GM12865 (cell line): ENCODE measurements at regions not wholly inside any gene's neighbourhood (a gene's known extent, or its start where the extent isn't known, plus 50 kb on each side); places are given as distances from the start of the nearest gene placed in this dataset.
"Not testable (repeated sequence)": the region's sequence is repeated elsewhere in the genome, so short reads cannot be mapped to it uniquely, and the experiment has no call there.

ENCODE experiments used
- DNase-seq: peaks from one replicate; pipeline ENCODE4 v3.0.0; 2010; ENCODE audit warnings: low read depth
- H3K4me3 ChIP-seq: 2 replicates; pipeline ENCODE4 v1.5.1; 2011; ENCODE audit warnings: mild to moderate bottlenecking, low read depth, low read length, control low read depth
- TF ChIP-seq, protein P1 (sequence below): IDR thresholded peaks from 2 replicates; pipeline ENCODE4 v1.5.1; 2011; ENCODE audit warnings: low read length, control low read depth, low read depth, inconsistent platforms; ENCODE audit not compliant: insufficient read depth; ENCODE audit errors: missing control alignments

DNA sequence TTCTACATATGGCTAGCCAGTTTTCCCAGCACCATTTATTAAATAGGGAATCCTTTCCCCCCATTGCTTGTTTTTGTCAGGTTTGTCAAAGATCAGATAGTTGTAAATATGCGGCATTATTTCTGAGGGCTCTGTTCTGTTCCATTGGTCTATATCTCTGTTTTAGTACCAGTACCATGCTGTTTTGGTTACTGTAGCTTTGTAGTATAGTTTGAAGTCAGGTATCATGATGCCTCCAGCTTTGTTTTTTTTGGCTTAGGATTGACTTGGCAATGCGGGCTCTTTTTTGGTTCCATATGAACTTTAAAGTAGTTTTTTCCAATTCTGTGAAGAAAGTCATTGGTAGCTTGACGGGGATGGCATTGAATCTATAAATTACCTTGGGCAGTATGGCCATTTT lies 60.0 kb upstream of the GPC3 start:
- H3K4me3 ChIP-seq, DNase-seq: not testable (repeated sequence)

GRCh38 chrX:134067107-134067506 lies 81.7 kb upstream of the GPC3 start:
- not testable (repeated sequence) for DNase-seq, H3K4me3 ChIP-seq

GRCh38 chrX:134071899-134072298 lies 86.5 kb upstream of the GPC3 start:
- not testable (repeated sequence) for H3K4me3 ChIP-seq, DNase-seq

GRCh38 chrX:134073341-134073740 lies 87.9 kb upstream of the GPC3 start:
- no peak overlapping the region for H3K4me3 ChIP-seq
- DNase-seq, result no peak
- TF ChIP-seq, protein P1, sequence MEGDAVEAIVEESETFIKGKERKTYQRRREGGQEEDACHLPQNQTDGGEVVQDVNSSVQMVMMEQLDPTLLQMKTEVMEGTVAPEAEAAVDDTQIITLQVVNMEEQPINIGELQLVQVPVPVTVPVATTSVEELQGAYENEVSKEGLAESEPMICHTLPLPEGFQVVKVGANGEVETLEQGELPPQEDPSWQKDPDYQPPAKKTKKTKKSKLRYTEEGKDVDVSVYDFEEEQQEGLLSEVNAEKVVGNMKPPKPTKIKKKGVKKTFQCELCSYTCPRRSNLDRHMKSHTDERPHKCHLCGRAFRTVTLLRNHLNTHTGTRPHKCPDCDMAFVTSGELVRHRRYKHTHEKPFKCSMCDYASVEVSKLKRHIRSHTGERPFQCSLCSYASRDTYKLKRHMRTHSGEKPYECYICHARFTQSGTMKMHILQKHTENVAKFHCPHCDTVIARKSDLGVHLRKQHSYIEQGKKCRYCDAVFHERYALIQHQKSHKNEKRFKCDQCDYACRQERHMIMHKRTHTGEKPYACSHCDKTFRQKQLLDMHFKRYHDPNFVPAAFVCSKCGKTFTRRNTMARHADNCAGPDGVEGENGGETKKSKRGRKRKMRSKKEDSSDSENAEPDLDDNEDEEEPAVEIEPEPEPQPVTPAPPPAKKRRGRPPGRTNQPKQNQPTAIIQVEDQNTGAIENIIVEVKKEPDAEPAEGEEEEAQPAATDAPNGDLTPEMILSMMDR, result no peak

- no peak for DNase-seq
- H3K4me3 ChIP-seq, result no peak overlapping the region
- TF ChIP-seq, protein P1, result no peak
Measured at GRCh38 chrX:134074151-134074550, 88.8 kb upstream of the GPC3 start.

DNA sequence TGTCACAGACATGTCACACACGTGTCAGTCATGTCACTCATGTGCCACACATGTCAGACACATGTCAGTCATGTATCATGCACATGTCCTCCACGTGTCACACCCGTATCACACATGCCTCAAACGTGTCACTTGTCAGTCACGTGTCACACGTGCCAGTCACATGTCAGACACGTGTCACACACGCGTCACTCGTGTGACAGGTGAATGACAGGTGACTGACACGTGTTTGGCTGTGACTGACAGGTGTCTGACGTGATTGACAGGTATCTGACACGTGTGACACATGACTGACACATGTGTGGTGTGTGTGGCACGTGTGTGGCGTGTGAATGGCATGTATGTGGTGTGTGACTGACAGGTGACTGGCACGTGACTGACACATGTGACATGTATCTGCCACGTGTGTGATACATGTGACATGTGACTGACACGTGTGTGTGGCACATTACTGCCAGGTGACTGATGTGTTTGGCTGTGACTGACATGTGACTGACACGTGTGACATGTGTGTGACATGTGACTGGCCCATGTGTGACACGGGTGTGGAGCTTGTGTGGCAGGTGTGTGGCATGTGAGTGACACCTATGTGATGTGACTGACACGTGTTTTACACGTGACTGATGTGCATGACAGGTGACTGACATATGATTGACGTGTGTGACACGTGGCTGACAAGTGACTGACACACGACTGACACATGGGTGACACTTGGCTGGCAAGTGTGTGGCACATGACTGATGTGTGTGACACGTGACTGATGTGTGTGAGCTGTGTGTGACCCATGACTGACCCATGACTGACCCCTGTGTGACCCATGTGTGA lies 90.7 kb upstream of the GPC3 start:
- no peak for DNase-seq
- TF ChIP-seq, protein P1, result no peak
- H3K4me3 ChIP-seq, result no peak overlapping the region

GRCh38 chrX:134095366-134095765 lies 110.0 kb upstream of the GPC3 start:
- no peak overlapping the region for H3K4me3 ChIP-seq
- TF ChIP-seq, protein P1, result no peak
- DNase-seq, result no peak

DNA sequence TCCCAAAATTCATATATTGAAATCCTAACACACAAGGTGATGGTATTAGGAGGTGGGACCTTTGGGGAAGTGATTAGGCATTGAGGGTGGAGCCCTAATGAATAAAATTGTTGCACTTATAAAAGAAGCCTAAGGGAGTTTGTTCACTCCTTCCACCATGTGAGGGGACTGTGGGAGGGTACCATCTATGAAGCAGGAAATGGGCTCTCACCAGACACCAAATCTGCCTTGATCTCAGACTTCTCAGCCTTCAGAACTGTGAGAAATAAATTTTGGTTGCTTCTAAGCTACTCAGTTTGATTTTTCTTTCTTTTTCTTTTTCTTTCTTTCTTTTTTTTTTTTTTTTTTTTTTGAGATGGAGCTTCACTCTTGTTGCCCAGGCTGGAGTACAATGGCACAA lies 116.2 kb upstream of the GPC3 start:
- no peak overlapping the region for H3K4me3 ChIP-seq
- TF ChIP-seq, protein P1, result no peak
- no peak for DNase-seq

DNA sequence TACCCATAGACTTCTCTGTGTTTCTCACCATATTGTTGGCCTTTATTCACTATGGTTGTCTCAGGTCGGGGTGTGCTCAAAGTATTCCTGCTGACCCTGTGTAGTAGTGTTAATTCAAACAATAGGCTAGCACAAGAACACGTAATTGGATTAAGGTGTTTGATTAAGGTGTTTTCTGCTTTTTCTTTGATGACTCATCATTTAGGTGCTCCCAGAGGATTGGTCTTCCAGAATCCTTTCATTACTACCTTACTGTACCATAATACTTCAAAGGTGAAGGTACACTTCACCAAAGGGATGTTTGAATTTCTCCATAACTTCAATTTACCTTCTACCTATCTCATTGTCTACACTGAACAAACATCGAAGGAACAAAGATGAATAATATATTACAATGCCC lies 121.7 kb upstream of the CCDC160 start:
- no peak for DNase-seq
- TF ChIP-seq, protein P1, result no peak
- H3K4me3 ChIP-seq, result no peak overlapping the region
